Esophagus muscularis mucosa (tissue), 4 donors: ENCODE measurements at regions not wholly inside any gene's neighbourhood (a gene's known extent, or its start where the extent isn't known, plus 50 kb on each side); places are given as distances from the start of the nearest gene placed in this dataset.

ENCODE experiments used
- CTCF ChIP-seq, 3 experiments: fragments of 200-600 bp in 2 of 3; fragments of 450-650 bp in 1 of 3; sonication (generic) in 2 of 3; IDR thresholded peaks; one replicate each; pipeline ENCODE4 v1.5.1; 2017 to 2019; ENCODE audit warnings: antibody characterized with exemption in 3 of 3, mild to moderate bottlenecking in 2 of 3, moderate library complexity in 1 of 3
- EP300 ChIP-seq: sonication (generic); formaldehyde crosslinking; IDR thresholded peaks from one replicate; pipeline ENCODE4 v1.6.1; 2017; ENCODE audit warnings: antibody characterized with exemption
- POLR2A ChIP-seq: fragments of 450-650 bp; IDR thresholded peaks from one replicate; pipeline ENCODE4 v1.6.1; 2017; ENCODE audit warnings: antibody characterized with exemption, moderate library complexity, mild to moderate bottlenecking, low read depth
- POLR2AphosphoS5 ChIP-seq, 2 donors: sonication (generic); formaldehyde crosslinking; IDR thresholded peaks; one replicate each; pipeline ENCODE4 v1.6.1; 2017; ENCODE audit warnings: antibody characterized with exemption in 2 of 2

GRCh38 chr9:4415281-4415680, 75.0 kb upstream of the SLC1A1 start:
- TF ChIP-seq CTCF (IDR thresholded peaks at IDR 0.05): no peak
- TF ChIP-seq POLR2A: no peak
- TF ChIP-seq EP300: no peak
- TF ChIP-seq POLR2AphosphoS5 (IDR thresholded peaks at IDR 0.05): no peak
